Cerebellar cortex (tissue), 1 donor: ENCODE measurements at regions not wholly inside any gene's neighbourhood (a gene's known extent, or its start where the extent isn't known, plus 50 kb on each side); places are given as distances from the start of the nearest gene placed in this dataset.
"Not testable (repeated sequence)": the region's sequence is repeated elsewhere in the genome, so short reads cannot be mapped to it uniquely, and the experiment has no call there.

Experiments
- DNase-seq: peaks from one replicate; pipeline ENCODE4 v3.0.0-alpha.2; 2015; ENCODE audit warnings: low spot score

DNA sequence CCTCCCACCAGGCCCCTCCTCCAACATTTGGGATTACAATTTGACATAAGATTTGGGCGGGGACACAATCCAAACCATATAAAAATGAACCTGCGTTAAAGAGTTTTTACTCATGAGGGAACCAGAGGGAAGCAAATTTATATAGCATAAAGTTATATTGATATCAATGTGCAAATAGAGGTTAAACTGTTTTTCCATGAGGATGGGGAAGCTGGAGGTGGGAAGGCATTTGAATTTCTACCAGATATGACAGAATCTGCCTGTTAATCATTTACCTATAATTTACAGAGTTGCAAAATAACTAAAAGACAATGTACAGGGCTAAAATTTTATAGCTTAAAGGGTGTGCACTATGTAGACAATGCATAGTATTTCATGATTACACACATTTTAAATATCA is 322.0 kb upstream of the FKBP1C start:
- no peak for DNase-seq

DNA sequence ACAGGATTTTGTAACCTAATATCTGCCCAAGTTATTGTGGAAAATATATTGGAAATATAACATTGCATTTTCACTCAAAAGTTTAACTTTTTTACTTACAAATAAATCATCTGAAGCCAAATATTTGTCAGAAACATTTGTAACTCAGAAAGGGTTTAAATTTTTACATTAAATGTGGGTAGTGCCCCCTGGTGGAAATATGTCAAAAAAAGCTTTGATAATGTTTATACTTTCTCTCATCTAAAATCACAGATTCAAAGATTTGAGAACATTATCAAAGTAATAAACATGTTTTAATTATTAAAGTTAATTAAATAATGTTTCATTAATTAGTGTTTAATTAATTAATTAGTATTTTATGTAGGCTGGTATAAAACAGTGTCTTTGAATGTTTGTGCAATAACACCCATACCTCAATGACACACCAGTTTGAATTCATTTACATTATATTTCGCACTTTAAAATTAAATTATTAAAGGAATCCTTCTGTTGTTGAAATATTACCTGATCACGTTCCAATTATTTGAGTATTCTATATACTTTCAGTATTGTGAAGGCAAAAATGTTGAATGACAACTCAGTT is 320.1 kb upstream of the FKBP1C start:
- DNase-seq, result peak; percentile 4

DNA sequence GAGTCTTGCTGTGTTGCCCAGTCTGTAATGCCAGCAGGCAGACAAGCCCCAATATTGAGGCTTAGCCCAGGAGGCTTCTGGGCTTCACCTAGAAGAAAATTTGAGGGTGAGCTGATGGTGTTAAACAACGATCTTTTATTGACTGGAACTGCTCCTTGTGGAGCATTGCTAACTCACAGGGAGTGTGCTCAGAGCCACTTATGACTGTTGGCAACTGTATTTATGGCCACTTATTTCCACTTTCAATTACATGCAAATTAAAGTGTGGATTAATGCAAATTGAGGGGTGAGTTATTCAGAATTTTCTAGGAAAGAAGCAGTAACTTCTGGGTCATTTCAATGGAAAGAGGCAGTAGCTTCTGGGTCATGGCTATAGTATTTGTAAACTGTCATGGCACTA is 317.2 kb upstream of the FKBP1C start:
- no peak for DNase-seq

DNA sequence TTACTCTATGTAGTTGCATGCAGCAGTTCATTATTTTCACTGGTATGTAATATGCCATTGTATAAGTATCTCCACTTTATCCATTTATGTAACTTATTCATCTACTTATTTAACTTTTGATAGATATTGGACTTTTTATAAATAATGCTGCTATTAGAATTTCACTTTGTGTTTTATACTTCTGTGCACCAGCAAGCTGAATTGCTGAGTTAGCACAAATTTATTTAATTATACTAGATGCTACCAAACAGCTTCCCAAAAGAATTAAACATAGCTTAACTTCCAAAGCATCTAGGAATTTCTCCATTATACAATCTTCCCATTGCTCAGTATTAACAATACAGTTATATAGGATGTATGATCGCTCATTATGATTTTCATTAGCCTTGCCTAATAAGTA is 308.0 kb upstream of the FKBP1C start:
- DNase-seq, result no peak

DNA sequence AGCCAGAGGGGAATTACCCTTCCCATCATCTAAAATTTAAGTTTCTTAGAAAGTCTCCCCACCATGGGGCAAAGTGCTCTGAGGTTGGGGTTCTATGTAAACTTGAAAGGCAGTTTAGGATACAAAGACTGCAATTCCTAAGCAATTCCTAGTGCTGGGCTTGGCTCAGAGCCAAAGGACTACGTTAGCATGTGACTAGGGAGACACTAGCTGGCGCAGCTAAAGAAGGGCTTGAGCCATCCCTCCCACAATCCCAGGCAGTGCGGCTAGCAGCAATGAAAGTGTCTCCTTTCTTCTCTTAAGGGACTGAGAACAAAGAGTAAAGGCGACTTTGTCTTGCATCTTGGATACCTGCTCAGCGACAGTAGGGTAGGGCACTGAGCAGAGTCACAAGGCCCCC is 306.6 kb upstream of the FKBP1C start:
- no peak for DNase-seq

DNA sequence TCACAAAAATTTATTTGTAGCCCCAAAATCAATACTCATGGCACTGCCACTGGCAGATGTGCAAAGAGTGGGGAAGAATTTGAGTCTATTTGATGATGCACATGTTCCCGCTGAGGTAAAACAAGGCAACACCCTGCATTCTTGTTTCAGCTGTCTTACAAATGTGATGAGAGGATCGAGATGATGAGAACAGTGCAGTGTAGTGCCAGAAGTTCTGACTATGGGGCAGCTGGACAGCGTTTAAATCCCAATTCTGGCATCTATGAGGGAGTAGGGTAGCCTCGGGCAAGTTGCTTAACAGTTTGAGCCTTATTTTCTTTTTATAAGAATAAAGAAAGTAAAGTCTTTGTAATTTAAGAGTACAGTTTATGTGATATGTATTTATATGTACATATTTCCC is 296.7 kb upstream of the FKBP1C start:
- no peak for DNase-seq

DNA sequence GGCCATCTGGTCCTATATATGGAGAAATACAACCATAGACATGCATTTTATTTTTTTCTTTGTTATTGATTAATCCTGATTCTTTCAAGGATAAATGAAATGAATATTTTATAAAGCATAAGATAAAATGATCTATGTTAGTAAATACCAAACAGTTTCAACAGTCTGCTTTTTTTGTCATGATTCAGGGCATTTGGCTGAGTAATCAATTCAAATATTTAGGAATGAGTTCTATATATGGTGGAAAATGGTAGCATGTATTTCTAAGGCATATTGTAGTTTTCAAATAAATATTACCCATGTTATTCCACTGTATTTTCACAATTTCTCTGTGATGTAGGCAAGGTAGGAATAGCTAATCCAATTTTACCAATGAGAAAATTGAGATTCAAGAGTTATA is 287.5 kb upstream of the FKBP1C start:
- no peak for DNase-seq

DNA sequence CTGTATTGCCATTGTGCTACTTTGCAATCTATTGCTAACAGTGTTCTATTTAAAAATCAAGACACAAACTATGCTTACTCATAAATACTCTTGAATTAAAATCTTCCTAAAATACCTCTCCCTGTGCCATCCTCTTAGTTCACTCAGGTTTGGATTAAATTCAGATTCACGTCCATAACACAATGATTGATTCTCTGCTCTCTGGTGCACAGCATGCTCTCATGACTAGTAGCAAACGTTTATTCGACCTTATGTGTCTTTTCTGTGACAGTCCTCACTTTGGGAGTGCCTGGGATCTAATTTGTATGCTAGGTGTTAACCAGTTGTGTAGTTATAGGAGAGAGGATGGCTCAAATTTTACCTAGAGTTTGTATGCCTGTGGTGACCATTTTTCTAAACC is 270.4 kb upstream of the FKBP1C start:
- no peak for DNase-seq

GRCh38 chr6:62942000-62942399 is 269.3 kb upstream of the FKBP1C start:
- no peak for DNase-seq

DNA sequence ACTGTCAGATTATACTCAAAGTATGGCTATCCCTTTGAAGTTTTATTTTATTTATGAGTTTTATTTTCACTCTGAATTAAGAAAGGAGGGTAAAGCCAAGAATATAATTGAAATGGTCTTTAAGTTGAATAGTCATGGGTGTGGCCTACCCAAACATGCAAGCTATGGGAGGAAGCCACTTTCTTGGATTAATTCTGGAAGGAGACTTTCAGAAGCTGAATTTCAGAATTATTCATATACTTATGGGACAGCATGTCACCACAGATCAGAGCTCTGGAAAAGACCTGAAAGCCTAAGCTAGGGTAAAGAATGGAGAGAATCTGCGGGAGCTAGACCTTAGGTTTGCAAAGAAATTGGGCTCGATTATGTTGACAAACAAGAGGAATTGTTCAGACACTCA is 242.4 kb upstream of the FKBP1C start:
- no peak for DNase-seq

DNA sequence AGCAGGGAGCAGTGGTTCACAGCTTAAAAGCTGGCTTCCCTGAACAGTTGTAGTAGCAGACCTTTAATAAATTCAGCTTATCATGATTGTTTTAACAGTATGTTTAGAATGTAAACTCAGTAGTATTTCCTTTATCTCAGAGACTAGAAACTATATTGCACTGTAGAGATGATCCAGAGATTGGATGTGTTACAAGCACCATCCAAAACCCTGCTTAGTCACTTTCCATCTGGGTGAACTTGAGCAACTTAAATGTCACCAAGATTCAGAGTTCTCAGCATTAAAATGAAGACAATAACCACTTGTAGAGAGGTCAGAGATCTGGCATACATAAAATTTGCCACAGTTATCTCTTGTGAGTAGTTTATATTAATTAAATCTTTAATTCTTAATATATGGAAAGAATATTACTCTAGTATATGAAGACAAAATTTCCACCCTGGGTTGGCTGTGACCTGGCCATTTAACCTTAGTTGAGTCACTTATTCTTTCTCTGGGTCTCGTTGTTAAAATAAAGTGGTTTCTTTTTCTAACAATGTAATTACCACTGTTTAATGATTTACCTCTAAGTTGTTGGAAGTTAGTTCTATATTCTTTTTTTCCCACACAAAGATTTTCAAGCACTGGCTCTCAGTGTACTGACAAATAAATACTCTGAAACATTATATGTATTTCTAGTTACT is 239.2 kb upstream of the FKBP1C start:
- DNase-seq, result no peak

GRCh38 chr6:62974452-62974851 is 236.8 kb upstream of the FKBP1C start:
- DNase-seq, result no peak

GRCh38 chr6:62976566-62976965 is 234.7 kb upstream of the FKBP1C start:
- DNase-seq, result no peak

DNA sequence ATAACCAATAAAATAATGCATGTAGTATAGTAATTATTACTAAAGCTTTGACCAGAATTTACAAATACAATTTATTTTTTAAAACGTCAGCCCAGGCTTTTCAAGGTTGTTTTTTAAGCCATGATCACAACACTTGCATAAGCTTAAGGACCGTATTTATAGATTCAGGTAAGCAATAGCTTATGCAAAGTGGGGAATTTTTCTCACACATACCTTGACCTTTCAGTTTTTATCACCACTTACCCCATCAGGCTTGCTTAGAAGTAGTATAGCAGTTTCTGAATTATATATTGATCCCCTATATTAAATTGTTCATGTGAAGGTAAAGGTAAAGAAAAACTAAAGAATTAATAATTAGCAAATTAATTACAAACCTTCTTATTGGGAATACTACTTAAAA is 232.3 kb upstream of the FKBP1C start:
- DNase-seq, result no peak

DNA sequence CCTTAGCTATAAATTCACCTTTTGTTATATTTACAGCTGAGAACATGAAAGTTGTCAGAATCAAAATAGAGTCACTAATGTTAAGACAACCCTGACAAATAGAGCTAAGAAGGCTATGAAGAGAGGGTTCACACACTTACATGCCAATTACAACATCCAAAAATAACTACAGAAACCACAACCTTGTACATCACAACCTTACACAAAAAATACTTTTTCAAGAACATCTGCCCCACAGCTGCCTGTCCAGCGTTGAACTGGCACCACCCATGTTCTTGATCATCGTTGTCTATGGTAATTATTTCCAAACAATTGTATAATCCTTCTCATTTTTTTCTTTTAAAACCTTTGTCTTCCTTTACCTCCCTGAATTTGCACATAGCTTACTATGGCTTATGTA is 231.2 kb upstream of the FKBP1C start:
- no peak for DNase-seq

DNA sequence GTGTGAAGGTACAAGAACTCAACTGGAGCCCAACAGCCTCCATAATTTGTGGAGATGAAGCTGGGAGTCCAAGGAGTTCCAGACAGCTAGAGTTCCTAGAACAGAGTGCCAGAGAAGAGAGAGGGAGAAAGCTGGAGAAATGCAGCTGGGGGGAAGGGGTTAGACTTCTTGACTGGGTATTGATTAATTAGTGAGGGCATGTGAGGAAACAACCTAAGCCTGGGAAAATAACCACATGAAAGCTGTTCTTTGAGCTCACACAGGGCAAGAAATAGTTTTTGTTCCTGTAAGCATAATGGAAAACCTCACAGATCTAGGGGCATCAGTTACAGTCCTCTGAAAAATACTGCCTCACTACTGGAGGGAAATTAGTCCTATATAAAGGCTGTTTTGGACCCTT is 230.5 kb upstream of the FKBP1C start:
- no peak for DNase-seq

GRCh38 chr6:62982951-62983350 is 228.3 kb upstream of the FKBP1C start:
- DNase-seq, result no peak

- DNase-seq, result not testable (repeated sequence)
Observed at GRCh38 chr6:62991696-62992095, 219.6 kb upstream of the FKBP1C start.

GRCh38 chr6:62993951-62994350 is 217.3 kb upstream of the FKBP1C start:
- DNase-seq, result no peak

GRCh38 chr6:62998022-62998421 is 213.2 kb upstream of the FKBP1C start:
- no peak for DNase-seq

GRCh38 chr6:62999242-62999641 is 212.0 kb upstream of the FKBP1C start:
- not testable (repeated sequence) for DNase-seq

GRCh38 chr6:62999796-63000195 is 211.5 kb upstream of the FKBP1C start:
- DNase-seq, result no peak

DNA sequence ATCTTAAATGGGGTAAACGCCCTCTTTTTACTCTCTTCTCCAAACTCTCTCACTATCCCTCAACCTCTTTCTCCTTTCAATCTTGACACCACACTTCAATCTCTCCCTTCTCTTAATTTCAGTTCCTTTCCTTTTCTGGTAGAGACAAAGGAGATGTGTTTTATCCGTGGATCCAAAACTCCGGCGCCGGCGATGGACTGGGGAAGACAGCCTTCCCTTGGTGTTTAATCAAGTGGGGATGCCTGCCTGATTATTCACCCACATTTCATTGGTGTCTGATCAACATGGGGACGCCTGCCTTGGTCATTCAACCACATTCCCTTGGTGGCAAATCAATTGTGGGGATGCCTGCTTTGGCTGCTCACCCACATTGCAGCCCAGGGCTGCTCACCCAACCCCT is 205.3 kb upstream of the FKBP1C start:
- DNase-seq, result not testable (repeated sequence)

GRCh38 chr6:63010962-63011361 is 200.3 kb upstream of the FKBP1C start:
- DNase-seq, result not testable (repeated sequence)
